GM13976 (cell line): ENCODE measurements at regions not wholly inside any gene's neighbourhood (a gene's known extent, or its start where the extent isn't known, plus 50 kb on each side); places are given as distances from the start of the nearest gene placed in this dataset.

Experiments
- DNase-seq: peaks from one replicate; pipeline ENCODE4 v3.0.0; 2012; ENCODE audit warnings: low spot score
- CTCF ChIP-seq: IDR thresholded peaks from 2 replicates; pipeline ENCODE4 v1.5.1; 2012; ENCODE audit warnings: borderline replicate concordance, mild to moderate bottlenecking; ENCODE audit not compliant: insufficient read depth; ENCODE audit errors: extremely low read depth, missing control alignments, control extremely low read depth
- in situ Hi-C: fragments of 300-500 bp; cut with MboI; formaldehyde crosslinking; loops from one replicate; pipeline ENCODE4 v1.12.0; 2022; ENCODE audit warnings: low sequenced_read_pairs, mixed read lengths, inconsistent platforms; ENCODE audit not compliant: unreplicated experiment

GRCh38 chr22:26890870-26891269, 233.5 kb downstream of the MIAT start:
- no peak for TF ChIP-seq CTCF
- DNase-seq = no peak
- in situ Hi-C loops = no loop called here

- in situ Hi-C loops = no loop called here
- no peak for DNase-seq
- TF ChIP-seq CTCF = no peak
Measured at GRCh38 chr22:26891429-26891828, 234.0 kb downstream of the MIAT start.

GRCh38 chr22:26892166-26893041, 235.0 kb downstream of the MIAT start:
- no peak for TF ChIP-seq CTCF
- DNase-seq = no peak
- in situ Hi-C loops = no loop called here

- DNase-seq = no peak
- in situ Hi-C loops = no loop called here
Measured at GRCh38 chr22:26893173-26894110, 236.1 kb downstream of the MIAT start.

GRCh38 chr22:26894362-26894761, 237.0 kb downstream of the MIAT start:
- no peak for TF ChIP-seq CTCF
- DNase-seq = no peak
- in situ Hi-C loops = no loop called here

More at GRCh38 chr22:26893173-26894110, 236.1 kb downstream of the MIAT start:
- TF ChIP-seq CTCF = no peak

GRCh38 chr22:26894766-26895485, 237.5 kb downstream of the MIAT start:
- TF ChIP-seq CTCF = no peak
- DNase-seq = no peak
- in situ Hi-C loops = no loop called here
